Neural cell (in vitro differentiated cells): ENCODE measurements at regions not wholly inside any gene's neighbourhood (a gene's known extent, or its start where the extent isn't known, plus 50 kb on each side); places are given as distances from the start of the nearest gene placed in this dataset.

Experiments
- H2AFZ ChIP-seq: fragments of 200-600, 300-800 bp; sonication (generic), shearing (Covaris generic); 2 replicates; pipeline ENCODE4 v1.6.0; 2014; ENCODE audit warnings: low read depth, mild to moderate bottlenecking, antibody characterized with exemption, low read length, moderate library complexity
- H3F3A ChIP-seq: fragments of 200-600 bp; shearing (Covaris generic); 2 replicates; pipeline ENCODE4 v1.6.1; 2016; ENCODE audit warnings: mild to moderate bottlenecking, moderate library complexity, mixed read lengths, antibody characterized with exemption, low read length; ENCODE audit not compliant: insufficient read depth, poor library complexity, severe bottlenecking
- H3K27ac ChIP-seq: fragments of 200-600, 300-800 bp; sonication (generic), shearing (Covaris generic); 2 replicates; pipeline ENCODE4 v1.5.1; 2014; ENCODE audit warnings: mild to moderate bottlenecking, low read length, moderate library complexity
- H3K27me3 ChIP-seq: fragments of 300-800, 200-600 bp; sonication (generic), shearing (Covaris generic); 2 replicates; pipeline ENCODE4 v1.6.0; 2014; ENCODE audit warnings: mild to moderate bottlenecking, low read depth, low read length, moderate library complexity; ENCODE audit not compliant: insufficient read depth
- H3K36me3 ChIP-seq: fragments of 300-800, 200-600 bp; sonication (generic), shearing (Covaris generic); 2 replicates; pipeline ENCODE4 v1.5.1; 2014; ENCODE audit warnings: mild to moderate bottlenecking, antibody characterized with exemption, low read length, moderate library complexity; ENCODE audit not compliant: insufficient read depth
- H3K4me2 ChIP-seq: fragments of 300-800, 200-600 bp; sonication (generic), shearing (Covaris generic); 2 replicates; pipeline ENCODE4 v1.6.0; 2014; ENCODE audit warnings: mild to moderate bottlenecking, low read length
- H3K4me3 ChIP-seq: fragments of 300-800, 200-600 bp; sonication (generic), shearing (Covaris generic); 2 replicates; pipeline ENCODE4 v1.5.1; 2014; ENCODE audit warnings: mild to moderate bottlenecking, low read length, moderate library complexity
- H3K79me2 ChIP-seq: fragments of 200-600 bp; shearing (Covaris generic); replicated peaks from 2 replicates; pipeline ENCODE4 v1.6.0; 2014; ENCODE audit warnings: mild to moderate bottlenecking, low read length, moderate library complexity; ENCODE audit not compliant: insufficient read depth
- H3K9ac ChIP-seq: fragments of 300-800, 200-600 bp; sonication (generic), shearing (Covaris generic); 2 replicates; pipeline ENCODE4 v1.6.1; 2016; ENCODE audit warnings: mild to moderate bottlenecking, low read length, mixed read lengths
- H3K9me2 ChIP-seq: fragments of 200-600 bp; shearing (Covaris generic); 2 replicates; pipeline ENCODE4 v1.6.1; 2016; ENCODE audit warnings: mild to moderate bottlenecking, low read length, mixed read lengths; ENCODE audit not compliant: insufficient read depth
- H3K9me3 ChIP-seq: fragments of 200-600, 300-800 bp; sonication (generic), shearing (Covaris generic); 2 replicates; pipeline ENCODE4 v1.6.1; 2016; ENCODE audit warnings: mild to moderate bottlenecking, mixed run types, low read length, moderate library complexity, mixed read lengths
- H4K20me1 ChIP-seq: fragments of 200-600 bp; shearing (Covaris generic); 2 replicates; pipeline ENCODE4 v1.6.1; 2016; ENCODE audit warnings: mild to moderate bottlenecking, mixed run types; ENCODE audit not compliant: insufficient read depth
- EP300 ChIP-seq: fragments of 450-650 bp; conservative IDR thresholded peaks from 2 replicates; pipeline ENCODE4 v1.6.1; 2014; ENCODE audit warnings: antibody characterized with exemption, mild to moderate bottlenecking, moderate library complexity; ENCODE audit not compliant: poor library complexity, severe bottlenecking
- EZH2 ChIP-seq: fragments of 200-600, 300-800 bp; shearing (Covaris generic), sonication (generic); IDR thresholded peaks from 2 replicates; pipeline ENCODE4 v1.6.1; 2014; ENCODE audit warnings: antibody characterized with exemption, low read length, borderline replicate concordance, mild to moderate bottlenecking; ENCODE audit not compliant: insufficient read depth, poor library complexity, severe bottlenecking
- MXI1 ChIP-seq: fragments of 450-650 bp; conservative IDR thresholded peaks from 2 replicates; pipeline ENCODE4 v1.6.1; 2014; ENCODE audit warnings: antibody characterized with exemption, mild to moderate bottlenecking; ENCODE audit not compliant: poor library complexity, severe bottlenecking
- POLR2AphosphoS5 ChIP-seq: IDR thresholded peaks from 2 replicates; pipeline ENCODE4 v1.6.1; 2012
- RAD21 ChIP-seq: fragments of 450-650 bp; conservative IDR thresholded peaks from 2 replicates; pipeline ENCODE4 v1.6.1; 2014; ENCODE audit warnings: antibody characterized with exemption, mild to moderate bottlenecking, moderate library complexity
- SMC3 ChIP-seq: fragments of 450-650 bp; conservative IDR thresholded peaks from 2 replicates; pipeline ENCODE4 v1.6.1; 2014; ENCODE audit warnings: antibody characterized with exemption, mild to moderate bottlenecking, moderate library complexity; ENCODE audit not compliant: poor library complexity
- TAF1 ChIP-seq: IDR thresholded peaks from 2 replicates; pipeline ENCODE4 v1.6.1; 2012; ENCODE audit warnings: low read depth
- TF ChIP-seq, protein P1 (sequence below): IDR thresholded peaks from 2 replicates; pipeline ENCODE4 v1.6.1; 2012; ENCODE audit warnings: borderline replicate concordance
- TF ChIP-seq, protein P2 (sequence below): fragments of 450-650 bp; IDR thresholded peaks from 2 replicates; pipeline ENCODE4 v1.5.1; 2014; ENCODE audit warnings: antibody characterized with exemption, mild to moderate bottlenecking, moderate library complexity; ENCODE audit not compliant: poor library complexity, severe bottlenecking

DNA sequence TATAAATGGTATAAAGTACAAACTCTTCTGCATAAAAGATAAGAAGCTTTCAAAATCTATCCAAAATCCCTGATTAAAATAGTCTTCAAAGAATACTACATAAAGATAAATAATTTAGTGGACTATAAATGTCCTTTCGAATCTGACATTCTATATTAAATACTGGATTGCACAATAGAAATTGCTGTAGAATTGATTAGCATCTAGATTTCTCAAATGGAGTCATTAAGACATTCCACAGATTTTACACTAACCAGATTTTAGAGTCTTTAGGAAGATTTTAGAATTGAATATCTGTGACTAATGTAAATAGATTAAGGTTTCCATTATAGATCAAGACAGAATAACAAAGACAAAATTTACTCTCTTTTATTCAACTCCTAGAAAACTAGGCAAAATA is 663.9 kb downstream of the STPG2 start:
- Histone ChIP-seq H3K27me3 (no peaks in the 10 kb centered on the region), H3K79me2 (no peaks in the 10 kb centered on the region), H2AFZ (no peak overlapping the region), H3K4me2 (no peak overlapping the region), H4K20me1 (no peaks in the 10 kb centered on the region), H3K9me2 (no peaks in the 10 kb centered on the region), H3K9me3 (no peaks in the 10 kb centered on the region), H3K9ac (no peak overlapping the region), H3F3A (no peaks in the 10 kb centered on the region), H3K4me3 (no peak overlapping the region), H3K27ac (no peak overlapping the region), H3K36me3 (no peaks in the 10 kb centered on the region)
- TF ChIP-seq RAD21 = no peak
- TF ChIP-seq SMC3 = no peak
- no peak for TF ChIP-seq MXI1
- no peak for TF ChIP-seq EZH2
- TF ChIP-seq POLR2AphosphoS5 = no peak
- no peak for TF ChIP-seq TAF1
- no peak for TF ChIP-seq EP300
- TF ChIP-seq, protein P1, sequence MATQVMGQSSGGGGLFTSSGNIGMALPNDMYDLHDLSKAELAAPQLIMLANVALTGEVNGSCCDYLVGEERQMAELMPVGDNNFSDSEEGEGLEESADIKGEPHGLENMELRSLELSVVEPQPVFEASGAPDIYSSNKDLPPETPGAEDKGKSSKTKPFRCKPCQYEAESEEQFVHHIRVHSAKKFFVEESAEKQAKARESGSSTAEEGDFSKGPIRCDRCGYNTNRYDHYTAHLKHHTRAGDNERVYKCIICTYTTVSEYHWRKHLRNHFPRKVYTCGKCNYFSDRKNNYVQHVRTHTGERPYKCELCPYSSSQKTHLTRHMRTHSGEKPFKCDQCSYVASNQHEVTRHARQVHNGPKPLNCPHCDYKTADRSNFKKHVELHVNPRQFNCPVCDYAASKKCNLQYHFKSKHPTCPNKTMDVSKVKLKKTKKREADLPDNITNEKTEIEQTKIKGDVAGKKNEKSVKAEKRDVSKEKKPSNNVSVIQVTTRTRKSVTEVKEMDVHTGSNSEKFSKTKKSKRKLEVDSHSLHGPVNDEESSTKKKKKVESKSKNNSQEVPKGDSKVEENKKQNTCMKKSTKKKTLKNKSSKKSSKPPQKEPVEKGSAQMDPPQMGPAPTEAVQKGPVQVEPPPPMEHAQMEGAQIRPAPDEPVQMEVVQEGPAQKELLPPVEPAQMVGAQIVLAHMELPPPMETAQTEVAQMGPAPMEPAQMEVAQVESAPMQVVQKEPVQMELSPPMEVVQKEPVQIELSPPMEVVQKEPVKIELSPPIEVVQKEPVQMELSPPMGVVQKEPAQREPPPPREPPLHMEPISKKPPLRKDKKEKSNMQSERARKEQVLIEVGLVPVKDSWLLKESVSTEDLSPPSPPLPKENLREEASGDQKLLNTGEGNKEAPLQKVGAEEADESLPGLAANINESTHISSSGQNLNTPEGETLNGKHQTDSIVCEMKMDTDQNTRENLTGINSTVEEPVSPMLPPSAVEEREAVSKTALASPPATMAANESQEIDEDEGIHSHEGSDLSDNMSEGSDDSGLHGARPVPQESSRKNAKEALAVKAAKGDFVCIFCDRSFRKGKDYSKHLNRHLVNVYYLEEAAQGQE = no peak
- TF ChIP-seq, protein P2, sequence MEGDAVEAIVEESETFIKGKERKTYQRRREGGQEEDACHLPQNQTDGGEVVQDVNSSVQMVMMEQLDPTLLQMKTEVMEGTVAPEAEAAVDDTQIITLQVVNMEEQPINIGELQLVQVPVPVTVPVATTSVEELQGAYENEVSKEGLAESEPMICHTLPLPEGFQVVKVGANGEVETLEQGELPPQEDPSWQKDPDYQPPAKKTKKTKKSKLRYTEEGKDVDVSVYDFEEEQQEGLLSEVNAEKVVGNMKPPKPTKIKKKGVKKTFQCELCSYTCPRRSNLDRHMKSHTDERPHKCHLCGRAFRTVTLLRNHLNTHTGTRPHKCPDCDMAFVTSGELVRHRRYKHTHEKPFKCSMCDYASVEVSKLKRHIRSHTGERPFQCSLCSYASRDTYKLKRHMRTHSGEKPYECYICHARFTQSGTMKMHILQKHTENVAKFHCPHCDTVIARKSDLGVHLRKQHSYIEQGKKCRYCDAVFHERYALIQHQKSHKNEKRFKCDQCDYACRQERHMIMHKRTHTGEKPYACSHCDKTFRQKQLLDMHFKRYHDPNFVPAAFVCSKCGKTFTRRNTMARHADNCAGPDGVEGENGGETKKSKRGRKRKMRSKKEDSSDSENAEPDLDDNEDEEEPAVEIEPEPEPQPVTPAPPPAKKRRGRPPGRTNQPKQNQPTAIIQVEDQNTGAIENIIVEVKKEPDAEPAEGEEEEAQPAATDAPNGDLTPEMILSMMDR = no peak

DNA sequence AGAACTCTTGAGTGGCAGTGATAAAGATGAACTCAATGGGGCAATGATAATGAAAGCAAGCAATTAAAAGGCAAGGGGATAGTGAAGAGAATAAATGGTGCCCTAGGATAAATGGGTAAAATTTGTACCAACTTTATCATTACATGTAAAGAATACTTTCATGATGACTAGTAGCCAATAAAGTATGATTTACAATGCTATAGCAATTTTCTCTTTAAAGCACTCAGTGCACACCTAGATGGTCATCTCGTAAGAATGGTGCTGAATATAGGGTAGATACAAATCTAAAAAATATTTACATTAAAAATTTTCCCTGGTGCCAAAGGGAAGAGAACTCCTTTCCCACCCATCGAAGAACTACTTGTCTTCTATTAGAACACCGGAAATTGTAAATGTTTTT is 651.4 kb downstream of the STPG2 start:
- no peaks in the 10 kb centered on the region for H3F3A ChIP-seq
- H3K9ac ChIP-seq = no peak overlapping the region
- H2AFZ ChIP-seq = no peak overlapping the region
- H3K9me3 ChIP-seq = no peaks in the 10 kb centered on the region
- H3K79me2 ChIP-seq = no peaks in the 10 kb centered on the region
- H3K9me2 ChIP-seq = no peaks in the 10 kb centered on the region
- no peaks in the 10 kb centered on the region for H3K36me3 ChIP-seq
- no peak overlapping the region for H3K27ac ChIP-seq
- no peaks in the 10 kb centered on the region for H3K27me3 ChIP-seq
- H4K20me1 ChIP-seq = no peaks in the 10 kb centered on the region
- H3K4me2 ChIP-seq = no peak overlapping the region
- TF ChIP-seq TAF1 (no peak), SMC3 (no peak), POLR2AphosphoS5 (no peak), RAD21 (no peak), MXI1 (no peak), EP300 (no peak), EZH2 (no peak)
- TF ChIP-seq, protein P2 = no peak
- TF ChIP-seq, protein P1 = no peak
- H3K4me3 ChIP-seq = no peak overlapping the region
